A549 (cell line): ENCODE measurements at regions not wholly inside any gene's neighbourhood (a gene's known extent, or its start where the extent isn't known, plus 50 kb on each side); places are given as distances from the start of the nearest gene placed in this dataset.

Source experiments
- CBX8 ChIP-seq: fragments of 200-600 bp; sonication (generic); IDR thresholded peaks from 2 replicates; pipeline ENCODE4 v1.6.1; 2016
- CHD4 ChIP-seq: fragments of 200-600 bp; sonication (generic); IDR thresholded peaks from 2 replicates; pipeline ENCODE4 v1.6.1; 2016; ENCODE audit warnings: antibody characterized with exemption, mild to moderate bottlenecking, borderline replicate concordance
- JUN ChIP-seq, 2 experiments: fragments of >200 bp; sonication (Bioruptor Twin); formaldehyde crosslinking; IDR thresholded peaks; 2 replicates in 1 of 2; 3 replicates in 1 of 2; pipeline ENCODE4 v1.6.1; 2016 to 2017
- MAFK ChIP-seq: fragments of 450-650 bp; IDR thresholded peaks from 2 replicates; pipeline ENCODE4 v1.6.1; 2014; ENCODE audit not compliant: partially characterized antibody
- MYC ChIP-seq: IDR thresholded peaks from 2 replicates; pipeline ENCODE4 v1.6.1; 2012; ENCODE audit warnings: mild to moderate bottlenecking, inconsistent platforms, low read length, improper control_type of control experiment, borderline replicate concordance
- POLR2A ChIP-seq: IDR thresholded peaks from 2 replicates; pipeline ENCODE4 v1.6.1; 2012; ENCODE audit warnings: mild to moderate bottlenecking, low read length
- POLR2AphosphoS2 ChIP-seq: conservative IDR thresholded peaks from 2 replicates; pipeline ENCODE4 v1.6.1; 2012; ENCODE audit warnings: low read length, improper control_type of control experiment, inconsistent platforms
- RARB ChIP-seq: fragments of 250-450 bp; sonication (Bioruptor Pico); IDR thresholded peaks from 2 replicates; pipeline ENCODE4 v1.8.0; 2021; ENCODE audit warnings: mild to moderate bottlenecking, moderate library complexity
- TF ChIP-seq, protein P1 (sequence below): fragments of 450-650 bp; IDR thresholded peaks from 2 replicates; pipeline ENCODE4 v1.6.1; 2014; ENCODE audit warnings: antibody characterized with exemption
- TF ChIP-seq, protein P2 (sequence below): fragments of >200 bp; sonication (Bioruptor Twin); formaldehyde crosslinking; IDR thresholded peaks from 3 replicates; pipeline ENCODE4 v1.5.1; 2016
- TF ChIP-seq, protein P3 (sequence below): fragments of 200-600 bp; sonication (generic); IDR thresholded peaks from 2 replicates; pipeline ENCODE4 v1.6.1; 2016; ENCODE audit warnings: antibody characterized with exemption, mild to moderate bottlenecking, moderate library complexity
- TF ChIP-seq, protein P4 (sequence below): fragments of >200 bp; sonication (Bioruptor Twin); formaldehyde crosslinking; IDR thresholded peaks from 3 replicates; pipeline ENCODE4 v1.6.1; 2016
- TF ChIP-seq, protein P5 (sequence below): IDR thresholded peaks from 2 replicates; pipeline ENCODE4 v1.6.1; 2012
- TF ChIP-seq, protein P6 (sequence below): fragments of 150-350 bp; IDR thresholded peaks from 2 replicates; pipeline ENCODE4 v1.6.1; 2014; ENCODE audit warnings: low read depth, mild to moderate bottlenecking, low read length

DNA sequence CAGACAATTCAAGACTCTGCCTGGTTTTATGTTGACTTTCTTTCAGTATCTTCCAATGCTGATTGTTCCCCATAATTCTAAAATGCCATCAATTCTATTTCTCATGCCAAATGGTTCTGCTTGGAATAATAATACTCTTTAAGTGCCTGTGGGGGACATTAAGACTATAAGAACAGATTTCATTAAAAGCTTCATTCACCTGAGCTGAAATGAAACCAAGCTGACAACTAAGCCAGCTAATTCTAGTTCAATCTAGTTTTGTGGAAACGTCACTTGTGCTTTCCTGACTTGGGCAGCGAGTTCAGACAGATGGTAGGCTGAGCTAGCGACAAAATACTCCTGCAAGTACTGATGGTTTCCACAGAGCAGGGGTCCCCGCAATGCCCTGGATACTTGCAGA is 491.1 kb upstream of the RAB6C start:
- TF ChIP-seq, protein P1, sequence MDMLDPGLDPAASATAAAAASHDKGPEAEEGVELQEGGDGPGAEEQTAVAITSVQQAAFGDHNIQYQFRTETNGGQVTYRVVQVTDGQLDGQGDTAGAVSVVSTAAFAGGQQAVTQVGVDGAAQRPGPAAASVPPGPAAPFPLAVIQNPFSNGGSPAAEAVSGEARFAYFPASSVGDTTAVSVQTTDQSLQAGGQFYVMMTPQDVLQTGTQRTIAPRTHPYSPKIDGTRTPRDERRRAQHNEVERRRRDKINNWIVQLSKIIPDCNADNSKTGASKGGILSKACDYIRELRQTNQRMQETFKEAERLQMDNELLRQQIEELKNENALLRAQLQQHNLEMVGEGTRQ: no peak
- TF ChIP-seq POLR2A: no peak
- no peak for TF ChIP-seq MAFK
- no peak for TF ChIP-seq CBX8
- TF ChIP-seq, protein P2, sequence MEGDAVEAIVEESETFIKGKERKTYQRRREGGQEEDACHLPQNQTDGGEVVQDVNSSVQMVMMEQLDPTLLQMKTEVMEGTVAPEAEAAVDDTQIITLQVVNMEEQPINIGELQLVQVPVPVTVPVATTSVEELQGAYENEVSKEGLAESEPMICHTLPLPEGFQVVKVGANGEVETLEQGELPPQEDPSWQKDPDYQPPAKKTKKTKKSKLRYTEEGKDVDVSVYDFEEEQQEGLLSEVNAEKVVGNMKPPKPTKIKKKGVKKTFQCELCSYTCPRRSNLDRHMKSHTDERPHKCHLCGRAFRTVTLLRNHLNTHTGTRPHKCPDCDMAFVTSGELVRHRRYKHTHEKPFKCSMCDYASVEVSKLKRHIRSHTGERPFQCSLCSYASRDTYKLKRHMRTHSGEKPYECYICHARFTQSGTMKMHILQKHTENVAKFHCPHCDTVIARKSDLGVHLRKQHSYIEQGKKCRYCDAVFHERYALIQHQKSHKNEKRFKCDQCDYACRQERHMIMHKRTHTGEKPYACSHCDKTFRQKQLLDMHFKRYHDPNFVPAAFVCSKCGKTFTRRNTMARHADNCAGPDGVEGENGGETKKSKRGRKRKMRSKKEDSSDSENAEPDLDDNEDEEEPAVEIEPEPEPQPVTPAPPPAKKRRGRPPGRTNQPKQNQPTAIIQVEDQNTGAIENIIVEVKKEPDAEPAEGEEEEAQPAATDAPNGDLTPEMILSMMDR: no peak
- no peak for TF ChIP-seq JUN (IDR thresholded peaks at IDR 0.05)
- no peak for TF ChIP-seq RARB (CRISPR knock-in tag)
- TF ChIP-seq, protein P3, sequence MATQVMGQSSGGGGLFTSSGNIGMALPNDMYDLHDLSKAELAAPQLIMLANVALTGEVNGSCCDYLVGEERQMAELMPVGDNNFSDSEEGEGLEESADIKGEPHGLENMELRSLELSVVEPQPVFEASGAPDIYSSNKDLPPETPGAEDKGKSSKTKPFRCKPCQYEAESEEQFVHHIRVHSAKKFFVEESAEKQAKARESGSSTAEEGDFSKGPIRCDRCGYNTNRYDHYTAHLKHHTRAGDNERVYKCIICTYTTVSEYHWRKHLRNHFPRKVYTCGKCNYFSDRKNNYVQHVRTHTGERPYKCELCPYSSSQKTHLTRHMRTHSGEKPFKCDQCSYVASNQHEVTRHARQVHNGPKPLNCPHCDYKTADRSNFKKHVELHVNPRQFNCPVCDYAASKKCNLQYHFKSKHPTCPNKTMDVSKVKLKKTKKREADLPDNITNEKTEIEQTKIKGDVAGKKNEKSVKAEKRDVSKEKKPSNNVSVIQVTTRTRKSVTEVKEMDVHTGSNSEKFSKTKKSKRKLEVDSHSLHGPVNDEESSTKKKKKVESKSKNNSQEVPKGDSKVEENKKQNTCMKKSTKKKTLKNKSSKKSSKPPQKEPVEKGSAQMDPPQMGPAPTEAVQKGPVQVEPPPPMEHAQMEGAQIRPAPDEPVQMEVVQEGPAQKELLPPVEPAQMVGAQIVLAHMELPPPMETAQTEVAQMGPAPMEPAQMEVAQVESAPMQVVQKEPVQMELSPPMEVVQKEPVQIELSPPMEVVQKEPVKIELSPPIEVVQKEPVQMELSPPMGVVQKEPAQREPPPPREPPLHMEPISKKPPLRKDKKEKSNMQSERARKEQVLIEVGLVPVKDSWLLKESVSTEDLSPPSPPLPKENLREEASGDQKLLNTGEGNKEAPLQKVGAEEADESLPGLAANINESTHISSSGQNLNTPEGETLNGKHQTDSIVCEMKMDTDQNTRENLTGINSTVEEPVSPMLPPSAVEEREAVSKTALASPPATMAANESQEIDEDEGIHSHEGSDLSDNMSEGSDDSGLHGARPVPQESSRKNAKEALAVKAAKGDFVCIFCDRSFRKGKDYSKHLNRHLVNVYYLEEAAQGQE: no peak
- no peak for TF ChIP-seq POLR2AphosphoS2
- TF ChIP-seq, protein P4, sequence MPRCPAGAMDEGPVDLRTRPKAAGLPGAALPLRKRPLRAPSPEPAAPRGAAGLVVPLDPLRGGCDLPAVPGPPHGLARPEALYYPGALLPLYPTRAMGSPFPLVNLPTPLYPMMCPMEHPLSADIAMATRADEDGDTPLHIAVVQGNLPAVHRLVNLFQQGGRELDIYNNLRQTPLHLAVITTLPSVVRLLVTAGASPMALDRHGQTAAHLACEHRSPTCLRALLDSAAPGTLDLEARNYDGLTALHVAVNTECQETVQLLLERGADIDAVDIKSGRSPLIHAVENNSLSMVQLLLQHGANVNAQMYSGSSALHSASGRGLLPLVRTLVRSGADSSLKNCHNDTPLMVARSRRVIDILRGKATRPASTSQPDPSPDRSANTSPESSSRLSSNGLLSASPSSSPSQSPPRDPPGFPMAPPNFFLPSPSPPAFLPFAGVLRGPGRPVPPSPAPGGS: no peak
- no peak for TF ChIP-seq MYC
- TF ChIP-seq, protein P5, sequence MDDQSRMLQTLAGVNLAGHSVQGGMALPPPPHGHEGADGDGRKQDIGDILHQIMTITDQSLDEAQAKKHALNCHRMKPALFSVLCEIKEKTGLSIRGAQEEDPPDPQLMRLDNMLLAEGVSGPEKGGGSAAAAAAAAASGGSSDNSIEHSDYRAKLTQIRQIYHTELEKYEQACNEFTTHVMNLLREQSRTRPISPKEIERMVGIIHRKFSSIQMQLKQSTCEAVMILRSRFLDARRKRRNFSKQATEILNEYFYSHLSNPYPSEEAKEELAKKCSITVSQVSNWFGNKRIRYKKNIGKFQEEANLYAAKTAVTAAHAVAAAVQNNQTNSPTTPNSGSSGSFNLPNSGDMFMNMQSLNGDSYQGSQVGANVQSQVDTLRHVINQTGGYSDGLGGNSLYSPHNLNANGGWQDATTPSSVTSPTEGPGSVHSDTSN: no peak
- TF ChIP-seq CHD4: no peak
- TF ChIP-seq, protein P6, sequence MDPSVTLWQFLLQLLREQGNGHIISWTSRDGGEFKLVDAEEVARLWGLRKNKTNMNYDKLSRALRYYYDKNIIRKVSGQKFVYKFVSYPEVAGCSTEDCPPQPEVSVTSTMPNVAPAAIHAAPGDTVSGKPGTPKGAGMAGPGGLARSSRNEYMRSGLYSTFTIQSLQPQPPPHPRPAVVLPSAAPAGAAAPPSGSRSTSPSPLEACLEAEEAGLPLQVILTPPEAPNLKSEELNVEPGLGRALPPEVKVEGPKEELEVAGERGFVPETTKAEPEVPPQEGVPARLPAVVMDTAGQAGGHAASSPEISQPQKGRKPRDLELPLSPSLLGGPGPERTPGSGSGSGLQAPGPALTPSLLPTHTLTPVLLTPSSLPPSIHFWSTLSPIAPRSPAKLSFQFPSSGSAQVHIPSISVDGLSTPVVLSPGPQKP: no peak
